ENCODE measurements at regions not wholly inside any gene's neighbourhood (a gene's known extent, or its start where the extent isn't known, plus 50 kb on each side); places are given as distances from the start of the nearest gene placed in this dataset.

DNA sequence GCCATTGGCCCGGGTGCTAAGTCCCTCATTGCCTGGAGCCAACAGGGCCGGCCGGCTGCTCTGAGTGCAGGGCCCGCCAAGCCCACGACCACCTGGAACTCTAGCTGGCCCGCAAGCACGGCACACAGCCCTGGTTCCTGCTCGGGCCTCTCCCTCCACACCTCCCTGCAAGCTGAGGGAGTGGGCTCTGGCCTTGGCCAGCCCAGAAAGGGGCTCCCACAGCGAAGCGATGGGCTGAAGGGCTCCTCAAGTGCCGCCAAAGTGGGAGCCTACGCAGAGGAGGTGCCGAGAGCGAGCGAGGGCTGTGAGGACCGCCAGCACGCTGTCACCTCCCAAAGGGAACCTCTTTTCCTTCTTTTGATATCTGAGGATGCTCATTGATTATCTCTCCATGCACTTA lies 283.4 kb downstream of the PRDM2 start:
- TF ChIP-seq, protein P1, sequence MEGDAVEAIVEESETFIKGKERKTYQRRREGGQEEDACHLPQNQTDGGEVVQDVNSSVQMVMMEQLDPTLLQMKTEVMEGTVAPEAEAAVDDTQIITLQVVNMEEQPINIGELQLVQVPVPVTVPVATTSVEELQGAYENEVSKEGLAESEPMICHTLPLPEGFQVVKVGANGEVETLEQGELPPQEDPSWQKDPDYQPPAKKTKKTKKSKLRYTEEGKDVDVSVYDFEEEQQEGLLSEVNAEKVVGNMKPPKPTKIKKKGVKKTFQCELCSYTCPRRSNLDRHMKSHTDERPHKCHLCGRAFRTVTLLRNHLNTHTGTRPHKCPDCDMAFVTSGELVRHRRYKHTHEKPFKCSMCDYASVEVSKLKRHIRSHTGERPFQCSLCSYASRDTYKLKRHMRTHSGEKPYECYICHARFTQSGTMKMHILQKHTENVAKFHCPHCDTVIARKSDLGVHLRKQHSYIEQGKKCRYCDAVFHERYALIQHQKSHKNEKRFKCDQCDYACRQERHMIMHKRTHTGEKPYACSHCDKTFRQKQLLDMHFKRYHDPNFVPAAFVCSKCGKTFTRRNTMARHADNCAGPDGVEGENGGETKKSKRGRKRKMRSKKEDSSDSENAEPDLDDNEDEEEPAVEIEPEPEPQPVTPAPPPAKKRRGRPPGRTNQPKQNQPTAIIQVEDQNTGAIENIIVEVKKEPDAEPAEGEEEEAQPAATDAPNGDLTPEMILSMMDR (conservative IDR thresholded peaks at IDR 0.05): no peak
- no peak for TF ChIP-seq ZFX (IDR thresholded peaks at IDR 0.05)

All from C4-2B (cell line).